ENCODE measurements at regions not wholly inside any gene's neighbourhood (a gene's known extent, or its start where the extent isn't known, plus 50 kb on each side); places are given as distances from the start of the nearest gene placed in this dataset.

GRCh38 chr13:111861319-111861718, 205.6 kb upstream of the SOX1 start:
- no peak for TF ChIP-seq CTCF (IDR thresholded peaks at IDR 0.05 in 4 of 5, conservative IDR thresholded peaks at IDR 0.05 in 1 of 5)
- TF ChIP-seq POLR2A (IDR thresholded peaks at IDR 0.05), result no peak

Data from gastrocnemius medialis (tissue), 4 donors.